GM19099 (cell line): ENCODE measurements at regions not wholly inside any gene's neighbourhood (a gene's known extent, or its start where the extent isn't known, plus 50 kb on each side); places are given as distances from the start of the nearest gene placed in this dataset.

ENCODE experiments used
- POLR2A ChIP-seq: IDR thresholded peaks from 3 replicates; pipeline ENCODE4 v1.6.1; 2011; ENCODE audit warnings: low read depth; ENCODE audit not compliant: insufficient read length; ENCODE audit errors: extremely low read depth

DNA sequence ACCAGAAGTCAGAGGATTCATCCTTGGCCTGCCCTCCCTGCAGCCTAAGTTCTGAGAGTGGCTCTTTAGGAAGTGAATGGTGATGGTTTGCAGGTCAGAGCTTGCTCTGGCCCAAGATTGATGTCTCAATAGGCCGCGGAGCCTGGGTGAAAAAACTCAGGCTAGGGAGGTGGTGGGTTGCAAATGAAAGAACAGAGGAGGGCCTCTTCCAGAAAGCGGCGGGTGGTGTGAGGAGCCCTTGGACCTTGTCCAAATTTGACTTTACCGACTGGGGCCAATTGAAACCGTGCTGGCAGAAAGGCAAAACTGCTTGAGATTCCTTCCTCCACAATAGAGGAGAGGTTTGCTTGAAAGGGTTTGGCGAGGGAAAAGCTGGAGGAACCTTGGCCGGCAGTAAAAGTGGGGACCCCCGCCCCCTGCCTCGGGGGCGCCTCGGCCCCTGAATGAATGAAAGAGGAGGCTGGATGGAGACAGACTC lies 331.3 kb downstream of the SEC14L1 start:
- TF ChIP-seq POLR2A = no peak

- no peak for TF ChIP-seq POLR2A
Measured at GRCh38 chr17:77472468-77473310, 331.9 kb downstream of the SEC14L1 start.

GRCh38 chr17:77473615-77474226 lies 333.0 kb downstream of the SEC14L1 start:
- no peak for TF ChIP-seq POLR2A

GRCh38 chr17:77474292-77474988 lies 333.7 kb downstream of the SEC14L1 start:
- no peak for TF ChIP-seq POLR2A

DNA sequence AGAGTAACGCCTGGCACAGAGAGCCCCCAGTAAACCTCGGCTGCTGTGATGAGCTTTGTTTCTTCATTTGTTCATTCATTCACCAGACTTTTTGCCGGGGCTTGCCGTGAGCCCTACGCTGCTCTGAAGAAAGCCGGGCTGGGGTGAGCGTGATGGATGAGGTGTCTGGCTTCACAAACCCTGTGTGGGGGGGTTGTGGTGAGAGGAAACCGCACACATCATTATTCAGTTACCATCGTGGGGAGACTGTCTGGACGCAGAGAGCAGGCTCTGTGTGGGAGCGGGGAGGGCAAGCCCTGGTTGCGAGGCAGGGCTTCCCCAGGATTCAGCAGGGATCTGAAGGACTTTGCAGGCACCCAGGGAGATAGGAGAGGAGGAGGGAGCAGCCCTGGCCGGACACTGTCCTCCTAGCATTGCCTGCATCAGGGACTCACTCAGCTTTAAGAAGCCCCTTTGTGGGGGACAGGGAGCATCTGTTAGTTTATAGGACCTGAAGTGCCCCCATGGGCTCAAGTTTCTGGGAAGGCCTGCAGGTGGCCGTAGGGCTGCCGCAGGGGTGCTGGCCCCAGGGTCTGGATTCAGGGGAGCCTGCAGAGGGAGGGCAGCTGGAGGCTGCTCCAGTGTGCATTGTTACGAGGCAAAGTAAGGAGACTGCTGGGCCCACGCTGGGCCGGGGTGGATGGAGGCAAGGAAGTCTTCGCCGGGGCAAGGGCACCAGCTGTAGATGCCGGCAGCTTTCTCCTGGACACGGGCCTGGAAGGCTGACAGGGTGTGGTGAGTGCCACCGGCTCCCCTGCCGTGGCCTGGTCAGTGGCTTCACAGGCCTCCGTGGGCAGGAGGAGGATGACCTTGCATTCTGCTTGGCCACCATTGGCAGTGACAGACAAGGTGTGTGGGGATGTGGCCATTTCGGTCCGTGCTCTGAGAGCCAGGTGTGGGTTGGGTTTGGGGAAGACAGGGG lies 334.5 kb downstream of the SEC14L1 start:
- TF ChIP-seq POLR2A = no peak

DNA sequence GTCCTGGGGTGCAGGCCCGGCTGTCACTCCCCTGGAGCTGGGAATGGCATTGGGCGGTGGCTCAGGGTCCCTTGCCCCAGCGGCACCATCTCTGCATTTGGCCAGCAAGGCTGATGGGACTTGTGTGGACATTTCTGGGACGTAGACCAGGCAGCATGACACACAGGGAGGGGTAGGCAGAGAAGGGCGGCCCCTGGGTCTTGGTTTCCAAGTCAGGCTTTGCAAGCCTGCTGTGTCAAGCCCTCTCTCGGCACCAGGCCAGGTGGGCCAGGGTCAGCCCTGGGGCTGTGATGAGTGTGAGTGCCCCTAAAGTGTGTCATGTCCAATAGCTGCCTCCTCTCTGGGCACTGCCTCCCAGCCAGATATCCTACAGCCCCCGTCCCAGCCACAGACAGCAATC lies 335.2 kb downstream of the SEC14L1 start:
- no peak for TF ChIP-seq POLR2A

- no peak for TF ChIP-seq POLR2A
Measured at GRCh38 chr17:77476498-77476897, 335.7 kb downstream of the SEC14L1 start.

DNA sequence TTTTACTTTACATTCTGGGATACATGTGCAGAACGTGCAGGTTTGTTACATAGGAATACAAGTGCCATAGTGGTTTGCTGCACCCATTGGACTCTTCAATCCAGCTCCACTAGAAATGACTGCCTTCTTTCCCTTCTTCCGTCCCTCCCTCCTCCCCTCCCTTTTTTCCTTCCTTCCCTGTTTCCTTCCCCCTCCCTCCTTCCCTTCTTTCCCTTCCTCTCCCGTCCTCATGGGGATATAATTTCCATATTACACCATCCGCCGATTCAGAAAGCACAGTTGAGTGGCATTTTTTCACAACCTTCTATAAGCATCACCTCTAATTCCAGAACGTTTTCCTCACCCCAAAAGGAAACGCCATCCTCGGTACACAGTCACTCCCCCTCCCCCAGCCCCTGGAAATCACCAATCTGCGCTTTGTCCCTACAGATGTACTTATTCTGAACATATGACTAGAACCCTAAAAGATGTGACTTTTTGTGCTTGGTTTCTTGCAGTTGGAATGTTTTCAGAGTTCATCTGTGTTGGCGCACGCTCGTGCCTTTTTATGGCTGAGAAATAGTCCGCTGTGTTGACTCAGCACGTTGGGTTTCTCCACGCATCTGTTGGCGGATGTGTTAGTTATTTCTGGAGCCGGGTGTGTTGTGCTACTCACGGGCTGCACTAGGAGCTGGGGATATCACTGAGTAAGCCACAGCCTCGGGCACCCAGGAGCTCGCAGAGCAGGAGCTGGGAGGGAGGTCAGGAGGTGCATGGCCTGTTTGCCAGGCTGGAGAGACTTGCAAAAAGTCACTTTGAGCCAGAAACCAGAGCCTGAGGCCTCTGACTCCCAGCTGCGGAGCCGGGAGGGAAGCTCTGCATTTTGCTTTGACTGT lies 336.4 kb downstream of the SEC14L1 start:
- no peak for TF ChIP-seq POLR2A

- TF ChIP-seq POLR2A = no peak
Measured at GRCh38 chr17:77478281-77478680, 337.5 kb downstream of the SEC14L1 start.

DNA sequence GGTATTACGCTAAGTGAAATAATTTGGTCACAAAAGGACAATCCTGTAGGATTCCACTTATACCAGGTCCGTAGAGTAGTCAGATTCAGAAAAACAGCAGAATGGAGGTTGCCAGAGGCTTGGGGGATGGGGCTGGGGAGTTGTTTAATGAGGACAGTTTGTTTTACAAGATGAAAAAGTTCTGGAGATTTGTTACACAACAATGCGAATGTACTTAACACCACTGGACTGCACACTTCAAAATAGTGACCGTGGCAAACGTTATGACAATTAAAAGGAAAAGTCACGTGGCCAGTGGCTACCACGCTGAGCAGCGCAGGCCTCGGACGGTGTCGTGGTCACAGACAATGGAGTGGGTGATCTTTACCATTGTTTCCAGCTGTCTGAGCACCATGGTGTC lies 338.1 kb downstream of the SEC14L1 start:
- no peak for TF ChIP-seq POLR2A

DNA sequence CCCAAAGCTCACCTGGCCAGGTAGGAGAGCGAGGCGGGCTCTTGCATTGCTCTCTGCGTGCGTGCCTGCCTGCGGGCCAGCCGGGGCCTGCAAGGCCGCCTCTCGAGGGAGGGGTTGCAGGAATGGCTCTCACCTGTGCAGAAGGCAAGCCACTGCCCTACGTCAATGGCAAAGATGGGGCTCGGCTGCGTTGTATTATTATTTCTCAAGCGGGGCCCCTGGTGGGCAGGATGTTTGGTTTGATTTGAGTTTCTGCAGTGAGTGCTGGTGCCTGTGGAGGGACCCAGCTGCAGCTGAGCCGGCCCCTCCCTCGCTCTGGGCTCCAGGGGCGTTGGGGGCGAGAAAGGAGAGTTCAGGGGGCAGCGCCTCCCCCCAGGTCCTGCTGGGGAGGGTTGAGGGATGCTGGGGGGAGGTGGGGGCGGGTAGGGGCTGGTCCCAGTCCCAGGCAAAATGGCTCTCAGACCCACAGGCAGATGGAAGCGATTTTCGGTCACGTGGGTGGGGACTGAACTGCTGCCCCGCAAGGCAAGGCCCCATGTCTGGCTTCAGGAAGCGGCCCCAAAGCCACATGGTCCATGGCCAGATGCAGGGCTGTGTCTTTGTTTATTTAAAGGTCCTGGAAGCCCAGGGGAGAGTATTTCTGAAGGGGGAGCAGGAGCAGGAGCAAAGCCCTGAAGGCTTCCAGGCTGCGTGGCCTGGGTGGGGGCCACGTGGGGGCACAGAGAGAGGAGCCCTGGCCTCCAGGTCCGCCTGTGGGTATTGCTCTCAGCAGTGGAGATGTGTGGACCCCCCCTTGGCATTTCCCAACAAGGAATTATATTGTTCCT lies 338.8 kb downstream of the SEC14L1 start:
- no peak for TF ChIP-seq POLR2A

DNA sequence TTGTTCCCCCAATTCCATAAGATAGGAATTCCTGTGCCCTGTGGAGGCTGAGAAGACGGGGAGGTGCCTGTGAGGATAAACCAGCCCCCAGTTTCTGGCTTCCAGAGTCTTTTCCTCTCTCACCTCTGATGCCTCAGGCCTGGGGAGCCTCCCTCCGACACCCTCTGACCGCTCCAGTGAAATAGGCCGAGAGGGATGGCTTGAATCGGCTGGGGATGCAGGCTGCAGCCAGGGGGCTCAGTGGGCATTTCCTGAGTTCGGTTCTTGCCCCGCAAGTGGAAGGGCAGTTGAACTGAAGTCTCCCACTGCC lies 339.4 kb downstream of the SEC14L1 start:
- no peak for TF ChIP-seq POLR2A
